ENCODE measurements at regions not wholly inside any gene's neighbourhood (a gene's known extent, or its start where the extent isn't known, plus 50 kb on each side); places are given as distances from the start of the nearest gene placed in this dataset.

DNA sequence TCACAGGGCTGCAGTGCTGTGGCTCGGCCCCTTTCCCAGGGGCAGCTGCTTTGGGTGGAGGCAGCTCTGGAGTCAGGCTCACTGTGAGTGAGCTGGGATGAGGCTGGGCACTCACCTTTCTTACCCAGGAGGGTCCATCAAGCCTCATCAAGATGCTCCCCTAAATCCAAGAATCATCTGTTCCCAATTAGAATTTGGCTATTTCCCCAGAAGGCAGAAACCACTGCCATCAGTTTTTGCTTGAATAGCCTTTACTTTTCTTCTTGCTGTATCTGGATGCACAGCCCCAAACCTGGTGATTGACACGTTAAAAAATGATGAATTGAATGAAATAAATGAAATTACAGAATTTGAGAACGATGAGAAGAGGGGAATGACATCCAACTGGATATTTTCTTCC lies 74.3 kb upstream of the LYZL1 start:
- no peaks in the 10 kb centered on the region for H3K79me2 ChIP-seq (replicated peaks; ENCODE audit: insufficient read depth)
- no peak for DNase-seq (ENCODE audit: low spot score)
- peaks cover 1% of the 10 kb centered on the region for H3K27me3 Mint-ChIP-seq (ENCODE audit: insufficient read depth, low read depth, poor library complexity)

More for the DNA sequence above, 74.3 kb upstream of the LYZL1 start:
- no peaks in the 10 kb centered on the region for H3K4me1 ChIP-seq (ENCODE audit: insufficient read depth)
- Mint-ChIP-seq H3K9me3 (peaks cover 6% of the 10 kb centered on the region), H3K36me3 (ENCODE audit: low read depth) (peaks cover 5% of the 10 kb centered on the region; the same call in 2 of the 3 replicates), H3K4me1 (no peaks in the 10 kb centered on the region), H3K4me3 (no peak overlapping the region), H3K27ac (no peak overlapping the region)
- no peak overlapping the region for H2AFZ ChIP-seq
- H3F3A ChIP-seq (replicated peaks; ENCODE audit: low read depth), result no peaks in the 10 kb centered on the region
- H3K4me2 ChIP-seq, result no peak overlapping the region
- TF ChIP-seq, protein P1, sequence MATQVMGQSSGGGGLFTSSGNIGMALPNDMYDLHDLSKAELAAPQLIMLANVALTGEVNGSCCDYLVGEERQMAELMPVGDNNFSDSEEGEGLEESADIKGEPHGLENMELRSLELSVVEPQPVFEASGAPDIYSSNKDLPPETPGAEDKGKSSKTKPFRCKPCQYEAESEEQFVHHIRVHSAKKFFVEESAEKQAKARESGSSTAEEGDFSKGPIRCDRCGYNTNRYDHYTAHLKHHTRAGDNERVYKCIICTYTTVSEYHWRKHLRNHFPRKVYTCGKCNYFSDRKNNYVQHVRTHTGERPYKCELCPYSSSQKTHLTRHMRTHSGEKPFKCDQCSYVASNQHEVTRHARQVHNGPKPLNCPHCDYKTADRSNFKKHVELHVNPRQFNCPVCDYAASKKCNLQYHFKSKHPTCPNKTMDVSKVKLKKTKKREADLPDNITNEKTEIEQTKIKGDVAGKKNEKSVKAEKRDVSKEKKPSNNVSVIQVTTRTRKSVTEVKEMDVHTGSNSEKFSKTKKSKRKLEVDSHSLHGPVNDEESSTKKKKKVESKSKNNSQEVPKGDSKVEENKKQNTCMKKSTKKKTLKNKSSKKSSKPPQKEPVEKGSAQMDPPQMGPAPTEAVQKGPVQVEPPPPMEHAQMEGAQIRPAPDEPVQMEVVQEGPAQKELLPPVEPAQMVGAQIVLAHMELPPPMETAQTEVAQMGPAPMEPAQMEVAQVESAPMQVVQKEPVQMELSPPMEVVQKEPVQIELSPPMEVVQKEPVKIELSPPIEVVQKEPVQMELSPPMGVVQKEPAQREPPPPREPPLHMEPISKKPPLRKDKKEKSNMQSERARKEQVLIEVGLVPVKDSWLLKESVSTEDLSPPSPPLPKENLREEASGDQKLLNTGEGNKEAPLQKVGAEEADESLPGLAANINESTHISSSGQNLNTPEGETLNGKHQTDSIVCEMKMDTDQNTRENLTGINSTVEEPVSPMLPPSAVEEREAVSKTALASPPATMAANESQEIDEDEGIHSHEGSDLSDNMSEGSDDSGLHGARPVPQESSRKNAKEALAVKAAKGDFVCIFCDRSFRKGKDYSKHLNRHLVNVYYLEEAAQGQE (IDR thresholded peaks at IDR 0.05; ENCODE audit: unreplicated experiment), result no peak
- TF ChIP-seq STAT1 (IDR thresholded peaks at IDR 0.05; ENCODE audit: unreplicated experiment), result no peak
- TF ChIP-seq ZNF114 (CRISPR knock-in tag; IDR thresholded peaks at IDR 0.05), result no peak
- TF ChIP-seq, protein P2, sequence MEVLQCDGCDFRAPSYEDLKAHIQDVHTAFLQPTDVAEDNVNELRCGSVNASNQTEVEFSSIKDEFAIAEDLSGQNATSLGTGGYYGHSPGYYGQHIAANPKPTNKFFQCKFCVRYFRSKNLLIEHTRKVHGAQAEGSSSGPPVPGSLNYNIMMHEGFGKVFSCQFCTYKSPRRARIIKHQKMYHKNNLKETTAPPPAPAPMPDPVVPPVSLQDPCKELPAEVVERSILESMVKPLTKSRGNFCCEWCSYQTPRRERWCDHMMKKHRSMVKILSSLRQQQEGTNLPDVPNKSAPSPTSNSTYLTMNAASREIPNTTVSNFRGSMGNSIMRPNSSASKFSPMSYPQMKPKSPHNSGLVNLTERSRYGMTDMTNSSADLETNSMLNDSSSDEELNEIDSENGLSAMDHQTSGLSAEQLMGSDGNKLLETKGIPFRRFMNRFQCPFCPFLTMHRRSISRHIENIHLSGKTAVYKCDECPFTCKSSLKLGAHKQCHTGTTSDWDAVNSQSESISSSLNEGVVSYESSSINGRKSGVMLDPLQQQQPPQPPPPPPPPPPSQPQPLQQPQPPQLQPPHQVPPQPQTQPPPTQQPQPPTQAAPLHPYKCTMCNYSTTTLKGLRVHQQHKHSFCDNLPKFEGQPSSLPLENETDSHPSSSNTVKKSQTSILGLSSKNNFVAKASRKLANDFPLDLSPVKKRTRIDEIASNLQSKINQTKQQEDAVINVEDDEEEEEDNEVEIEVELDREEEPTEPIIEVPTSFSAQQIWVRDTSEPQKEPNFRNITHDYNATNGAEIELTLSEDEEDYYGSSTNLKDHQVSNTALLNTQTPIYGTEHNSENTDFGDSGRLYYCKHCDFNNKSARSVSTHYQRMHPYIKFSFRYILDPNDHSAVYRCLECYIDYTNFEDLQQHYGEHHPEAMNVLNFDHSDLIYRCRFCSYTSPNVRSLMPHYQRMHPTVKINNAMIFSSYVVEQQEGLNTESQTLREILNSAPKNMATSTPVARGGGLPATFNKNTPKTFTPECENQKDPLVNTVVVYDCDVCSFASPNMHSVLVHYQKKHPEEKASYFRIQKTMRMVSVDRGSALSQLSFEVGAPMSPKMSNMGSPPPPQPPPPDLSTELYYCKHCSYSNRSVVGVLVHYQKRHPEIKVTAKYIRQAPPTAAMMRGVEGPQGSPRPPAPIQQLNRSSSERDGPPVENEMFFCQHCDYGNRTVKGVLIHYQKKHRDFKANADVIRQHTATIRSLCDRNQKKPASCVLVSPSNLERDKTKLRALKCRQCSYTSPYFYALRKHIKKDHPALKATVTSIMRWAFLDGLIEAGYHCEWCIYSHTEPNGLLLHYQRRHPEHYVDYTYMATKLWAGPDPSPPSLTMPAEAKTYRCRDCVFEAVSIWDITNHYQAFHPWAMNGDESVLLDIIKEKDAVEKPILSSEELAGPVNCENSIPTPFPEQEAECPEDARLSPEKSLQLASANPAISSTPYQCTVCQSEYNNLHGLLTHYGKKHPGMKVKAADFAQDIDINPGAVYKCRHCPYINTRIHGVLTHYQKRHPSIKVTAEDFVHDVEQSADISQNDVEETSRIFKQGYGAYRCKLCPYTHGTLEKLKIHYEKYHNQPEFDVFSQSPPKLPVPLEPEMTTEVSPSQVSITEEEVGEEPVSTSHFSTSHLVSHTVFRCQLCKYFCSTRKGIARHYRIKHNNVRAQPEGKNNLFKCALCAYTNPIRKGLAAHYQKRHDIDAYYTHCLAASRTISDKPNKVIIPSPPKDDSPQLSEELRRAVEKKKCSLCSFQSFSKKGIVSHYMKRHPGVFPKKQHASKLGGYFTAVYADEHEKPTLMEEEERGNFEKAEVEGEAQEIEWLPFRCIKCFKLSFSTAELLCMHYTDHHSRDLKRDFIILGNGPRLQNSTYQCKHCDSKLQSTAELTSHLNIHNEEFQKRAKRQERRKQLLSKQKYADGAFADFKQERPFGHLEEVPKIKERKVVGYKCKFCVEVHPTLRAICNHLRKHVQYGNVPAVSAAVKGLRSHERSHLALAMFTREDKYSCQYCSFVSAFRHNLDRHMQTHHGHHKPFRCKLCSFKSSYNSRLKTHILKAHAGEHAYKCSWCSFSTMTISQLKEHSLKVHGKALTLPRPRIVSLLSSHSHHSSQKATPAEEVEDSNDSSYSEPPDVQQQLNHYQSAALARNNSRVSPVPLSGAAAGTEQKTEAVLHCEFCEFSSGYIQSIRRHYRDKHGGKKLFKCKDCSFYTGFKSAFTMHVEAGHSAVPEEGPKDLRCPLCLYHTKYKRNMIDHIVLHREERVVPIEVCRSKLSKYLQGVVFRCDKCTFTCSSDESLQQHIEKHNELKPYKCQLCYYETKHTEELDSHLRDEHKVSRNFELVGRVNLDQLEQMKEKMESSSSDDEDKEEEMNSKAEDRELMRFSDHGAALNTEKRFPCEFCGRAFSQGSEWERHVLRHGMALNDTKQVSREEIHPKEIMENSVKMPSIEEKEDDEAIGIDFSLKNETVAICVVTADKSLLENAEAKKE (CRISPR knock-in tag; IDR thresholded peaks at IDR 0.05), result no peak
- no peak for TF ChIP-seq NANOG (IDR thresholded peaks at IDR 0.05; ENCODE audit: borderline replicate concordance)
- no peak for TF ChIP-seq EZH2phosphoT487 (IDR thresholded peaks at IDR 0.05; ENCODE audit: unreplicated experiment)
- no peak for TF ChIP-seq JUNB (IDR thresholded peaks at IDR 0.05; ENCODE audit: unreplicated experiment)
- no peak for TF ChIP-seq EZH2 (IDR thresholded peaks at IDR 0.05; ENCODE audit: low read depth, unreplicated experiment)
- TF ChIP-seq ZNF331 (CRISPR knock-in tag; IDR thresholded peaks at IDR 0.05; ENCODE audit: low read depth), result no peak
- TF ChIP-seq, protein P3, sequence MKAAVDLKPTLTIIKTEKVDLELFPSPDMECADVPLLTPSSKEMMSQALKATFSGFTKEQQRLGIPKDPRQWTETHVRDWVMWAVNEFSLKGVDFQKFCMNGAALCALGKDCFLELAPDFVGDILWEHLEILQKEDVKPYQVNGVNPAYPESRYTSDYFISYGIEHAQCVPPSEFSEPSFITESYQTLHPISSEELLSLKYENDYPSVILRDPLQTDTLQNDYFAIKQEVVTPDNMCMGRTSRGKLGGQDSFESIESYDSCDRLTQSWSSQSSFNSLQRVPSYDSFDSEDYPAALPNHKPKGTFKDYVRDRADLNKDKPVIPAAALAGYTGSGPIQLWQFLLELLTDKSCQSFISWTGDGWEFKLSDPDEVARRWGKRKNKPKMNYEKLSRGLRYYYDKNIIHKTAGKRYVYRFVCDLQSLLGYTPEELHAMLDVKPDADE (IDR thresholded peaks at IDR 0.05), result no peak
- TF ChIP-seq, protein P4, sequence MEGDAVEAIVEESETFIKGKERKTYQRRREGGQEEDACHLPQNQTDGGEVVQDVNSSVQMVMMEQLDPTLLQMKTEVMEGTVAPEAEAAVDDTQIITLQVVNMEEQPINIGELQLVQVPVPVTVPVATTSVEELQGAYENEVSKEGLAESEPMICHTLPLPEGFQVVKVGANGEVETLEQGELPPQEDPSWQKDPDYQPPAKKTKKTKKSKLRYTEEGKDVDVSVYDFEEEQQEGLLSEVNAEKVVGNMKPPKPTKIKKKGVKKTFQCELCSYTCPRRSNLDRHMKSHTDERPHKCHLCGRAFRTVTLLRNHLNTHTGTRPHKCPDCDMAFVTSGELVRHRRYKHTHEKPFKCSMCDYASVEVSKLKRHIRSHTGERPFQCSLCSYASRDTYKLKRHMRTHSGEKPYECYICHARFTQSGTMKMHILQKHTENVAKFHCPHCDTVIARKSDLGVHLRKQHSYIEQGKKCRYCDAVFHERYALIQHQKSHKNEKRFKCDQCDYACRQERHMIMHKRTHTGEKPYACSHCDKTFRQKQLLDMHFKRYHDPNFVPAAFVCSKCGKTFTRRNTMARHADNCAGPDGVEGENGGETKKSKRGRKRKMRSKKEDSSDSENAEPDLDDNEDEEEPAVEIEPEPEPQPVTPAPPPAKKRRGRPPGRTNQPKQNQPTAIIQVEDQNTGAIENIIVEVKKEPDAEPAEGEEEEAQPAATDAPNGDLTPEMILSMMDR (conservative IDR thresholded peaks at IDR 0.05; ENCODE audit: low read depth in 2 of 2), result no peak
- H4K20me1 ChIP-seq (replicated peaks; ENCODE audit: insufficient read depth), result no peaks in the 10 kb centered on the region
- H3K36me3 ChIP-seq (ENCODE audit: insufficient read depth), result 0 out of 2 replicates have a peak, but pooled peaks cover 7% of the 10 kb centered on the region
- no peaks in the 10 kb centered on the region for H3K9me2 ChIP-seq (ENCODE audit: insufficient read depth)
- H3K4me3 ChIP-seq, result no peak overlapping the region
- H3K27me3 ChIP-seq (ENCODE audit: insufficient read depth), result no peaks in the 10 kb centered on the region
- ATAC-seq, result no peak
- H3K27ac ChIP-seq (ENCODE audit: low read depth), result no peak overlapping the region

Data from GM23338 (cell line).